SK-N-SH (cell line): ENCODE measurements at regions not wholly inside any gene's neighbourhood (a gene's known extent, or its start where the extent isn't known, plus 50 kb on each side); places are given as distances from the start of the nearest gene placed in this dataset.

Experiments
- CTCF ChIA-PET: fragments of 300-600, 350-600 bp; formaldehyde crosslinking; extraction: SDS; loops from one replicate; lab custom pipeline; 2021; lab: Yijun Ruan, JAX
- POLR2A ChIA-PET: fragments of 350-600 bp; sonication (Branson Sonifier 250); formaldehyde crosslinking; extraction: SDS; loops from one replicate; lab custom pipeline; 2020; ENCODE audit warnings: antibody characterized with exemption, inconsistent platforms; lab: Yijun Ruan, JAX
- DNase-seq: peaks from one replicate; pipeline ENCODE4 v3.0.0; 2012
- H2AFZ ChIP-seq: fragments of 200-600 bp; sonication (generic); 2 replicates; pipeline ENCODE4 v1.8.1; 2016; ENCODE audit warnings: antibody characterized with exemption, mild to moderate bottlenecking, low read depth
- H3F3A ChIP-seq: fragments of 200-600 bp; sonication (generic); replicated peaks from 2 replicates; pipeline ENCODE3; 2016; ENCODE audit warnings: antibody characterized with exemption, mild to moderate bottlenecking; ENCODE audit not compliant: insufficient read depth
- H3K27ac ChIP-seq, 2 experiments: fragments of 200-500 bp in 1 of 2; fragments of 200-600 bp in 1 of 2; sonication (Bioruptor generic) in 1 of 2; sonication (generic), shearing (Covaris generic) in 1 of 2; 2 replicates each; pipeline versions ENCODE4 v1.5.1 to v1.6.1; 2014 to 2016; ENCODE audit warnings: low read depth in 2 of 2, inconsistent platforms in 1 of 2, low read length in 1 of 2, mild to moderate bottlenecking in 1 of 2, mixed read lengths in 1 of 2
- H3K27me3 ChIP-seq: fragments of 200-600 bp; sonication (generic), shearing (Covaris generic); 2 replicates; pipeline ENCODE4 v1.6.1; 2016; ENCODE audit warnings: mixed run types; ENCODE audit not compliant: insufficient read depth
- H3K36me3 ChIP-seq, 2 experiments: fragments of 200-500 bp in 1 of 2; fragments of 200-600 bp in 1 of 2; sonication (Bioruptor generic) in 1 of 2; sonication (generic) in 1 of 2; replicated peaks in 1 of 2; 2 replicates each; pipeline versions ENCODE3 to v1.5.1; 2014 to 2016; ENCODE audit warnings: low read length in 1 of 2, mild to moderate bottlenecking in 1 of 2; ENCODE audit not compliant: insufficient read depth in 2 of 2, control insufficient read depth in 1 of 2
- H3K4me1 ChIP-seq, 2 experiments: fragments of 200-500 bp in 1 of 2; fragments of 200-600 bp in 1 of 2; sonication (Bioruptor generic) in 1 of 2; sonication (generic), shearing (Covaris generic) in 1 of 2; 2 replicates each; pipeline versions ENCODE4 v1.5.1 to v1.6.1; 2014 to 2016; ENCODE audit warnings: low read depth in 1 of 2, low read length in 1 of 2, mixed run types in 1 of 2; ENCODE audit not compliant: insufficient read depth in 2 of 2, control insufficient read depth in 1 of 2
- H3K4me2 ChIP-seq: fragments of 200-600 bp; sonication (generic), shearing (Covaris generic); 2 replicates; pipeline ENCODE4 v1.6.1; 2017; ENCODE audit warnings: mixed run types
- H3K4me3 ChIP-seq, 2 experiments: fragments of 200-500 bp in 1 of 2; fragments of 200-600 bp in 1 of 2; sonication (Bioruptor generic) in 1 of 2; sonication (generic), shearing (Covaris generic) in 1 of 2; 2 replicates each; pipeline versions ENCODE4 v1.5.1 to v1.8.1; 2014 to 2016; ENCODE audit warnings: low read depth in 2 of 2, inconsistent platforms in 1 of 2, low read length in 1 of 2, mild to moderate bottlenecking in 1 of 2, mixed read lengths in 1 of 2, moderate library complexity in 1 of 2
- H3K79me2 ChIP-seq: fragments of 200-600 bp; sonication (generic); 2 replicates; pipeline ENCODE4 v1.8.1; 2017; ENCODE audit warnings: mild to moderate bottlenecking; ENCODE audit not compliant: insufficient read depth
- H3K9ac ChIP-seq: fragments of 200-600 bp; sonication (generic); 2 replicates; pipeline ENCODE4 v1.6.1; 2017; ENCODE audit warnings: mixed run types
- H3K9me2 ChIP-seq: fragments of 200-600 bp; sonication (generic); 2 replicates; pipeline ENCODE4 v1.6.1; 2017; ENCODE audit warnings: mixed run types
- H3K9me3 ChIP-seq: fragments of 200-600 bp; sonication (generic); 2 replicates; pipeline ENCODE4 v1.6.1; 2017; ENCODE audit warnings: mixed run types, mild to moderate bottlenecking, moderate library complexity
- H4K20me1 ChIP-seq: fragments of 200-600 bp; sonication (generic); 2 replicates; pipeline ENCODE4 v1.6.1; 2017; ENCODE audit warnings: mild to moderate bottlenecking, mixed run types; ENCODE audit not compliant: insufficient read depth
- CHD2 ChIP-seq: fragments of 150-350 bp; IDR thresholded peaks from 2 replicates; pipeline ENCODE4 v1.6.1; 2018; ENCODE audit warnings: low read length; ENCODE audit not compliant: partially characterized antibody
- FOXJ3 ChIP-seq: sonication (generic); formaldehyde crosslinking; IDR thresholded peaks from 2 replicates; pipeline ENCODE4 v1.5.1; 2020; ENCODE audit warnings: mild to moderate bottlenecking, missing genetic modification reagents
- FOXM1 ChIP-seq: IDR thresholded peaks from 2 replicates; pipeline ENCODE4 v1.4.0; 2012; ENCODE audit warnings: low read depth, mild to moderate bottlenecking
- IRF3 ChIP-seq: fragments of 150-350 bp; IDR thresholded peaks from 2 replicates; pipeline ENCODE4 v1.6.1; 2016; ENCODE audit warnings: mild to moderate bottlenecking, low read depth, low read length
- JUND ChIP-seq: IDR thresholded peaks from 2 replicates; pipeline ENCODE4 v1.4.0; 2012
- MEF2A ChIP-seq: IDR thresholded peaks from 2 replicates; pipeline ENCODE4 v1.4.0; 2012; ENCODE audit warnings: low read depth, borderline replicate concordance
- MXI1 ChIP-seq: IDR thresholded peaks from 2 replicates; pipeline ENCODE4 v1.6.1; 2012; ENCODE audit warnings: mild to moderate bottlenecking, low read depth, low read length, improper control_type of control experiment
- NFIC ChIP-seq: IDR thresholded peaks from 2 replicates; pipeline ENCODE4 v1.4.0; 2012; ENCODE audit warnings: borderline replicate concordance
- POLR2AphosphoS5 ChIP-seq: IDR thresholded peaks from 2 replicates; pipeline ENCODE4 v1.6.1; 2012; ENCODE audit warnings: low read depth, low read length
- RAD21 ChIP-seq: IDR thresholded peaks from 2 replicates; pipeline ENCODE4 v1.6.1; 2012; ENCODE audit warnings: mild to moderate bottlenecking, low read length
- RCOR1 ChIP-seq: fragments of 150-350 bp; IDR thresholded peaks from 2 replicates; pipeline ENCODE4 v1.6.1; 2017; ENCODE audit warnings: antibody characterized with exemption, low read length
- RFX5 ChIP-seq: IDR thresholded peaks from 2 replicates; pipeline ENCODE4 v1.6.1; 2012; ENCODE audit warnings: mild to moderate bottlenecking, improper control_type of control experiment, low read length
- RXRA ChIP-seq: IDR thresholded peaks from 2 replicates; pipeline ENCODE4 v1.4.0; 2012; ENCODE audit warnings: low read depth, mild to moderate bottlenecking, borderline replicate concordance
- TAF1 ChIP-seq: IDR thresholded peaks from 2 replicates; pipeline ENCODE4 v1.6.1; 2012; ENCODE audit warnings: low read depth, mild to moderate bottlenecking, low read length, moderate library complexity, borderline replicate concordance
- TEAD4 ChIP-seq: IDR thresholded peaks from 2 replicates; pipeline ENCODE4 v1.4.0; 2012; ENCODE audit warnings: mild to moderate bottlenecking, borderline replicate concordance; ENCODE audit not compliant: insufficient read depth
- WGBS: methylation state at CpG from one replicate; pipeline ENCODE4 v1.1.6; 2017; ENCODE audit warnings: low lambda C conversion rate; 5-methylcytosine and 5-hydroxymethylcytosine counted together
- TF ChIP-seq, protein P1 (sequence below): IDR thresholded peaks from 2 replicates; pipeline ENCODE4 v1.4.0; 2012; ENCODE audit warnings: low read depth
- TF ChIP-seq, protein P2 (sequence below): fragments of 150-350 bp; IDR thresholded peaks from 2 replicates; pipeline ENCODE4 v1.6.1; 2017; ENCODE audit warnings: antibody characterized with exemption, low read length, low read depth, borderline replicate concordance

DNA sequence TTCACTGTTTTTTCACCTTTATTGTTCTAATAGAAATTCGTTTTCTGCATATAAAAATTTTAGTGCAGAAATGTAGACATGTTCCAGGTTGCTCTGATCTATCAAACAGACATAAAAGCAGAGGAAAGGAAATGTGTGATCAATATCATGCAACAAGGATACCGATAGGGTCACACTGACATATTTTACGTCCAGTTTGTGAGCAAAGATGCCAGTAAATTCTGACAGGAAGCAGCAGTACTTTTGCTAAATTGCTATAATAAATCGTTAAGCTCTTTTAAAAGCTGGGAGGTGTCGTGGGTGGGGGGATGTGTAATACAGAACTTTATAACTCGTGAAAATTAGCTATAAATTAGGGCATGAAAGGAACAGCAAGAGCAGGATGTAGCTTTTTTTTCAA, 955.2 kb downstream of the BRINP3 start:
- no peaks in the 10 kb centered on the region for H3K79me2 ChIP-seq
- H3K9me3 ChIP-seq = no peaks in the 10 kb centered on the region
- no peak for TF ChIP-seq CHD2
- TF ChIP-seq, protein P1, sequence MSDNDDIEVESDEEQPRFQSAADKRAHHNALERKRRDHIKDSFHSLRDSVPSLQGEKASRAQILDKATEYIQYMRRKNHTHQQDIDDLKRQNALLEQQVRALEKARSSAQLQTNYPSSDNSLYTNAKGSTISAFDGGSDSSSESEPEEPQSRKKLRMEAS = no peak
- no peak for TF ChIP-seq NFIC
- no peak for TF ChIP-seq TAF1
- TF ChIP-seq POLR2AphosphoS5 = no peak
- TF ChIP-seq RAD21 = no peak
- no peak for TF ChIP-seq FOXJ3
- no peak for TF ChIP-seq IRF3
- no peak for TF ChIP-seq MXI1
- TF ChIP-seq FOXM1 = no peak
- no peak for TF ChIP-seq TEAD4
- TF ChIP-seq RXRA = no peak
- TF ChIP-seq JUND = no peak
- TF ChIP-seq RCOR1 = no peak
- H3K4me3 ChIP-seq = no peak overlapping the region
- no peaks in the 10 kb centered on the region for H3K36me3 ChIP-seq
- no peak overlapping the region for H2AFZ ChIP-seq
- no peaks in the 10 kb centered on the region for H3K27me3 ChIP-seq
- no peak overlapping the region for H3K4me2 ChIP-seq
- H3K4me1 ChIP-seq = no peaks in the 10 kb centered on the region
- no peak overlapping the region for H3K27ac ChIP-seq
- H4K20me1 ChIP-seq = no peaks in the 10 kb centered on the region
- no peak overlapping the region for H3K9ac ChIP-seq
- CTCF ChIA-PET = no interaction called here
- 64% methylated on average over 6 of the region's 6 CpGs for WGBS
- H3K9me2 ChIP-seq = no peaks in the 10 kb centered on the region; the same call in 1 of the 2 replicates
- no peaks in the 10 kb centered on the region for H3F3A ChIP-seq
- no peak for DNase-seq
- POLR2A ChIA-PET = no interaction called here

- Histone ChIP-seq H3K9me3 (no peaks in the 10 kb centered on the region), H3K4me3 (no peak overlapping the region), H3K4me1 (no peaks in the 10 kb centered on the region; a peak in 1 of 4 replicates), H3K9me2 (no peaks in the 10 kb centered on the region; the same call in 1 of the 2 replicates), H3K36me3 (no peaks in the 10 kb centered on the region), H3F3A (no peaks in the 10 kb centered on the region), H3K9ac (no peak overlapping the region), H3K4me2 (no peak overlapping the region), H3K27ac (no peak overlapping the region), H3K79me2 (no peaks in the 10 kb centered on the region), H2AFZ (no peak overlapping the region), H4K20me1 (no peaks in the 10 kb centered on the region), H3K27me3 (no peaks in the 10 kb centered on the region)
- no peak for TF ChIP-seq JUND
- no peak for TF ChIP-seq FOXJ3
- TF ChIP-seq RXRA = no peak
- TF ChIP-seq MEF2A = no peak
- TF ChIP-seq, protein P2, sequence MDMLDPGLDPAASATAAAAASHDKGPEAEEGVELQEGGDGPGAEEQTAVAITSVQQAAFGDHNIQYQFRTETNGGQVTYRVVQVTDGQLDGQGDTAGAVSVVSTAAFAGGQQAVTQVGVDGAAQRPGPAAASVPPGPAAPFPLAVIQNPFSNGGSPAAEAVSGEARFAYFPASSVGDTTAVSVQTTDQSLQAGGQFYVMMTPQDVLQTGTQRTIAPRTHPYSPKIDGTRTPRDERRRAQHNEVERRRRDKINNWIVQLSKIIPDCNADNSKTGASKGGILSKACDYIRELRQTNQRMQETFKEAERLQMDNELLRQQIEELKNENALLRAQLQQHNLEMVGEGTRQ = no peak
- no peak for TF ChIP-seq FOXM1
- no peak for TF ChIP-seq MXI1
- no peak for TF ChIP-seq RFX5
- DNase-seq = no peak
- ChIA-PET POLR2A (no interaction called here), CTCF (no interaction called here)
- 65% methylated on average over 1 of the region's 1 CpG for WGBS
These were observed 953.2 kb downstream of the BRINP3 start for GRCh38 chr1:189524501-189524900.
